WERI-Rb-1 (cell line): ENCODE measurements at regions not wholly inside any gene's neighbourhood (a gene's known extent, or its start where the extent isn't known, plus 50 kb on each side); places are given as distances from the start of the nearest gene placed in this dataset.
A peak's percentile ranks its signal among the peaks of the same experiment; 100 is the strongest.

ENCODE experiments used
- DNase-seq: peaks from one replicate; pipeline ENCODE4 v3.0.0-alpha.2; 2020
- H3K27ac ChIP-seq: fragments of 250-450 bp; sonication (Bioruptor Pico); 2 replicates; pipeline ENCODE4 v1.5.1; 2020; ENCODE audit warnings: mild to moderate bottlenecking, moderate library complexity
- H3K27me3 ChIP-seq: fragments of 250-450 bp; sonication (Bioruptor Pico); 2 replicates; pipeline ENCODE4 v1.5.1; 2021; ENCODE audit warnings: mild to moderate bottlenecking, low read depth, moderate library complexity; ENCODE audit not compliant: insufficient read depth, severe bottlenecking
- H3K36me3 ChIP-seq: fragments of 250-450 bp; sonication (Bioruptor Pico); 2 replicates; pipeline ENCODE4 v1.5.1; 2020; ENCODE audit warnings: mild to moderate bottlenecking, moderate library complexity
- H3K4me3 ChIP-seq: 2 replicates; pipeline ENCODE4 v1.5.1; 2011; ENCODE audit warnings: low read depth, mild to moderate bottlenecking, control low read depth, low read length
- H3K9me3 ChIP-seq: fragments of 250-450 bp; sonication (Bioruptor Pico); 2 replicates; pipeline ENCODE4 v1.5.1; 2021; ENCODE audit warnings: mild to moderate bottlenecking, moderate library complexity; ENCODE audit not compliant: severe bottlenecking
- CTCF ChIP-seq: IDR thresholded peaks from 2 replicates; pipeline ENCODE4 v1.5.1; 2011; ENCODE audit warnings: low read depth, mild to moderate bottlenecking, control low read depth, inconsistent platforms, low read length

- Histone ChIP-seq H3K9me3 (no peaks in the 10 kb centered on the region), H3K36me3 (no peaks in the 10 kb centered on the region), H3K27ac (no peak overlapping the region), H3K4me3 (no peak overlapping the region), H3K27me3 (no peaks in the 10 kb centered on the region)
- no peak for TF ChIP-seq CTCF
- no peak for DNase-seq
Measured at GRCh38 chr1:72564749-72565148, 282.4 kb upstream of the NEGR1 start.

GRCh38 chr1:72557446-72558049, 275.2 kb upstream of the NEGR1 start:
- TF ChIP-seq CTCF, result peak; percentile 51
- Histone ChIP-seq H3K27ac (no peak overlapping the region), H3K27me3 (no peaks in the 10 kb centered on the region), H3K36me3 (no peaks in the 10 kb centered on the region), H3K9me3 (no peaks in the 10 kb centered on the region), H3K4me3 (no peak overlapping the region)
- DNase-seq, result peak; percentile 23

GRCh38 chr1:72547412-72547811, 265.1 kb upstream of the NEGR1 start:
- Histone ChIP-seq H3K27me3 (no peaks in the 10 kb centered on the region), H3K4me3 (no peak overlapping the region), H3K9me3 (no peaks in the 10 kb centered on the region), H3K27ac (no peak overlapping the region), H3K36me3 (no peaks in the 10 kb centered on the region)
- DNase-seq, result no peak
- no peak for TF ChIP-seq CTCF

- H3K27me3 ChIP-seq, result no peaks in the 10 kb centered on the region
- no peaks in the 10 kb centered on the region for H3K9me3 ChIP-seq
- no peak for TF ChIP-seq CTCF
- DNase-seq, result no peak
- H3K27ac ChIP-seq, result no peak overlapping the region
- no peak overlapping the region for H3K4me3 ChIP-seq
- H3K36me3 ChIP-seq, result no peaks in the 10 kb centered on the region
Measured at GRCh38 chr1:72540674-72541073, 258.3 kb upstream of the NEGR1 start.

- no peak overlapping the region for H3K27ac ChIP-seq
Measured at GRCh38 chr1:72535470-72535869, 253.1 kb upstream of the NEGR1 start.

More at GRCh38 chr1:72535470-72535869, 253.1 kb upstream of the NEGR1 start:
- H3K36me3 ChIP-seq, result no peaks in the 10 kb centered on the region
- H3K9me3 ChIP-seq, result no peaks in the 10 kb centered on the region
- no peak for DNase-seq
- H3K4me3 ChIP-seq, result no peak overlapping the region
- no peaks in the 10 kb centered on the region for H3K27me3 ChIP-seq
- no peak for TF ChIP-seq CTCF
